HEK293T (cell line): ENCODE measurements at regions not wholly inside any gene's neighbourhood (a gene's known extent, or its start where the extent isn't known, plus 50 kb on each side); places are given as distances from the start of the nearest gene placed in this dataset.

Experiments used
- FOXK2 ChIP-seq: fragments of 450-650 bp; IDR thresholded peaks from 2 replicates; pipeline ENCODE4 v1.6.1; 2016; ENCODE audit warnings: mild to moderate bottlenecking
- FOXM1 ChIP-seq: fragments of 450-650 bp; IDR thresholded peaks from 2 replicates; pipeline ENCODE4 v1.6.1; 2017; ENCODE audit warnings: mild to moderate bottlenecking, borderline replicate concordance
- HDGF ChIP-seq: fragments of 450-650 bp; IDR thresholded peaks from 2 replicates; pipeline ENCODE4 v1.6.1; 2017; ENCODE audit warnings: antibody characterized with exemption, borderline replicate concordance
- ZNF384 ChIP-seq: fragments of 450-650 bp; IDR thresholded peaks from 2 replicates; pipeline ENCODE4 v1.6.1; 2016

GRCh38 chr6:54624779-54625178 is 221.8 kb upstream of the FAM83B start:
- TF ChIP-seq FOXM1 (no peak), FOXK2 (no peak), HDGF (no peak), ZNF384 (no peak)
